Lower leg skin (tissue), 3 donors: ENCODE measurements at regions not wholly inside any gene's neighbourhood (a gene's known extent, or its start where the extent isn't known, plus 50 kb on each side); places are given as distances from the start of the nearest gene placed in this dataset.

Experiments
- CTCF ChIP-seq, 3 donors: fragments of 450-650 bp; IDR thresholded peaks; one replicate each; pipeline ENCODE4 v1.5.1; 2016; ENCODE audit warnings: antibody characterized with exemption in 3 of 3, mild to moderate bottlenecking in 3 of 3, moderate library complexity in 2 of 3
- POLR2A ChIP-seq, 2 donors: fragments of 450-650 bp; IDR thresholded peaks; one replicate each; pipeline ENCODE4 v1.6.1; 2016 to 2017; ENCODE audit warnings: antibody characterized with exemption in 2 of 2, mild to moderate bottlenecking in 1 of 2, moderate library complexity in 1 of 2

- TF ChIP-seq CTCF (IDR thresholded peaks at IDR 0.05) (no peak), POLR2A (IDR thresholded peaks at IDR 0.05) (no peak)
Observed at GRCh38 chr17:12538003-12538402, 127.7 kb upstream of the MYOCD start.
